Ovary (tissue), 3 donors: ENCODE measurements at regions not wholly inside any gene's neighbourhood (a gene's known extent, or its start where the extent isn't known, plus 50 kb on each side); places are given as distances from the start of the nearest gene placed in this dataset.

Experiments used
- CTCF ChIP-seq, 3 donors: fragments of 450-650 bp in 2 of 3; fragments of 200-600 bp in 1 of 3; IDR thresholded peaks; one replicate each; pipeline versions ENCODE4 v1.5.1 to v1.8.0; 2016 to 2022; ENCODE audit warnings: antibody characterized with exemption in 3 of 3, mild to moderate bottlenecking in 1 of 3
- EP300 ChIP-seq: sonication (generic); formaldehyde crosslinking; IDR thresholded peaks from one replicate; pipeline ENCODE4 v1.6.1; 2017; ENCODE audit warnings: antibody characterized with exemption
- POLR2A ChIP-seq: fragments of 450-650 bp; IDR thresholded peaks from one replicate; pipeline ENCODE4 v1.6.1; 2017; ENCODE audit warnings: antibody characterized with exemption, mild to moderate bottlenecking, moderate library complexity
- donor health status: DM: no; HTN: no; CAD: no.

- no peak for TF ChIP-seq POLR2A
- no peak for TF ChIP-seq CTCF (IDR thresholded peaks at IDR 0.05)
- no peak for TF ChIP-seq EP300
Measured at GRCh38 chr21:38605236-38605635, 107.0 kb upstream of the ERG start.
